AG09319 (cell line): ENCODE measurements at regions not wholly inside any gene's neighbourhood (a gene's known extent, or its start where the extent isn't known, plus 50 kb on each side); places are given as distances from the start of the nearest gene placed in this dataset.
A peak's percentile ranks its signal among the peaks of the same experiment; 100 is the strongest.

Experiments used
- DNase-seq: peaks from one replicate; pipeline ENCODE4 v3.0.0-alpha.2; 2010; ENCODE audit warnings: low read depth; ENCODE audit errors: extremely low read depth
- TF ChIP-seq, protein P1 (sequence below): IDR thresholded peaks from 2 replicates; pipeline ENCODE4 v1.5.1; 2011; ENCODE audit warnings: low read depth, mild to moderate bottlenecking, inconsistent platforms, low read length, moderate library complexity

DNA sequence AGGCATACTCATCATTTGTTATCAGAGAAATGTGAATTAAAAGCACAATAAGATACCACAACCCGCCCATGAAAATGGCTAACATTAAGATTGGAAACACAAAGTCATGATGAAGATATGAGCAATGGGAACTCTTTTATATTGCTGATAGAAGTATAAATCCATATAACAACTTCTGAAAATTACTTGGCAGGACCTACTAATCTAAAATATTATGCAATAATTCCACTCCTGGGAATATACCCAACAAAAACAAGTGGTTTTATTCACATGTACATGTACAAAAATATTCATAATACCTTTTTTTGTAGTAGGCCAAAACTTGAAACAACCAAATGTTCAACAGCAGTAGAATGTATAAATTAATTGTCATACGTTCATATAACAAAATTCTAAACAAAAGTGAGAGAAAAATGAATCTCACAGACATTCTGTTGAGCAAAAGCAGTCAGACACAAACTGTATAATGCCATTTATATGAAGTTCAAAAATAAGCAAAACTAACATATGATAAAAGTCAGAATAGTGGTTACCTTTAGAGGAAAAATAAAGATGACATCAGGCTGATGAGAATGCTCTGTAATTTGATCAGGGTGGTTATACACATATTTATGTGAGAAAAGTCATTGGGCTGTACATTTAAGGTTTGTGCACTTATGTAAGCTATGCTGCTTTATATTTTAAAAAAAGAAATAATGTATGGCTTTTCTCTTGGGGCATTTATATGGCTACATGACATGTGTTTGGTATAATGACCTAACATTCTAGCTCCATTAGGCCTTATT is 309.2 kb upstream of the KITLG start:
- DNase-seq, result peak; percentile 3
- TF ChIP-seq, protein P1, sequence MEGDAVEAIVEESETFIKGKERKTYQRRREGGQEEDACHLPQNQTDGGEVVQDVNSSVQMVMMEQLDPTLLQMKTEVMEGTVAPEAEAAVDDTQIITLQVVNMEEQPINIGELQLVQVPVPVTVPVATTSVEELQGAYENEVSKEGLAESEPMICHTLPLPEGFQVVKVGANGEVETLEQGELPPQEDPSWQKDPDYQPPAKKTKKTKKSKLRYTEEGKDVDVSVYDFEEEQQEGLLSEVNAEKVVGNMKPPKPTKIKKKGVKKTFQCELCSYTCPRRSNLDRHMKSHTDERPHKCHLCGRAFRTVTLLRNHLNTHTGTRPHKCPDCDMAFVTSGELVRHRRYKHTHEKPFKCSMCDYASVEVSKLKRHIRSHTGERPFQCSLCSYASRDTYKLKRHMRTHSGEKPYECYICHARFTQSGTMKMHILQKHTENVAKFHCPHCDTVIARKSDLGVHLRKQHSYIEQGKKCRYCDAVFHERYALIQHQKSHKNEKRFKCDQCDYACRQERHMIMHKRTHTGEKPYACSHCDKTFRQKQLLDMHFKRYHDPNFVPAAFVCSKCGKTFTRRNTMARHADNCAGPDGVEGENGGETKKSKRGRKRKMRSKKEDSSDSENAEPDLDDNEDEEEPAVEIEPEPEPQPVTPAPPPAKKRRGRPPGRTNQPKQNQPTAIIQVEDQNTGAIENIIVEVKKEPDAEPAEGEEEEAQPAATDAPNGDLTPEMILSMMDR, result no peak

DNA sequence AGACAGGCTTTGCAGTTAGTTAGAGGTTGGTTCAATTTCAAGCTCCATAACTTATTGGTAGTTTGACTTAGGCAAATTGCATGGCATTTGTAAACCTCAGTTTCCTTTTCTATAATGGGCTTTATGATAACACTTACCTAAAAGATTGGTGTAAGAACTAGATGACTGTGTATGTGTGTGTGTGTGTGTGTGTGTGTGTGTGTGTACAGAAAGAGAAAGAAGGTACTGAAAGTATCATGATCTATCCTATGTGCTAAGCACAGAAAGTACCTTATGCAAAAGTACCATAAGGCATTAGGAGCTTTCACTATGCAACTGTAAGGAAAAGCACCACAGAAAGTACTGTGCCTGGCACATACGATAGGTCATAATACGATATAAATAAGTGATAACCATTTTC is 304.3 kb upstream of the KITLG start:
- TF ChIP-seq, protein P1, result no peak
- no peak for DNase-seq

DNA sequence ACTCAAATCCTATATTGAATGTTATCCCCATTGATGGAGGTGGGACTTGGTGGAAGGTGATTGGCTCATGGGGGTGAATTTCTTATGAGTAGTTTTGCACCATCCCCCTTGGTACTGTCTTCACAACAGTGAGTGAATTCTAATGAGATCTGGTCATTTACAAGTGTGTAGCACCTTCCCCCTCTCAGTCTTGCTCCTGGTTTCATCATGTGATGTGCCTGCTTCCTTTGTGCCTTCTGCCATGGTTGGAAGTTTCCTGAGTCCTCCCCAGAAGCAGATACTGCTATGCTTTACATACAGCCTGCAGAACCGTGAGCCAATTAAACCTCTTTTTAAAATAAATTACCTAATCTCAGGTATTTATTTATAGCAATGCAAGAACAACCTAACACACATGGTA is 302.4 kb upstream of the KITLG start:
- DNase-seq, result no peak
- TF ChIP-seq, protein P1, result no peak

DNA sequence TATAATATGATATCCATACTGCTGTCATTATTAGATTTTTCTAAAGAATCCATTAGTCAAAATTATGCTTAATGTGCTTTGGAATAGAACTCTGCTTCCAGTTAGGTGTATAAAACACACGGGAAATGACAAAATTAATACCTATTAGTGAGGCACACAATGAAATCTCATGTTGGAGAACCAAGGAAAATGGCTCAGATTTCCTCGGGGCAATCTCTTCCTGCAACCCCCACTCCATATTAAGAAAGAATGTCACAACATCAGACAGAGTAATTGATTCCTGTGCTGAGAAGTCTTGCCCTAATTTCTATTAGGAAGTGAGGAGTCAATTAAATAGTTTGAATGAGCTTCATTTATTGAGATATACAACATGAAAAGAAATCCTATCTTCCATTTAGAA is 299.8 kb upstream of the KITLG start:
- DNase-seq, result no peak
- TF ChIP-seq, protein P1, result no peak

DNA sequence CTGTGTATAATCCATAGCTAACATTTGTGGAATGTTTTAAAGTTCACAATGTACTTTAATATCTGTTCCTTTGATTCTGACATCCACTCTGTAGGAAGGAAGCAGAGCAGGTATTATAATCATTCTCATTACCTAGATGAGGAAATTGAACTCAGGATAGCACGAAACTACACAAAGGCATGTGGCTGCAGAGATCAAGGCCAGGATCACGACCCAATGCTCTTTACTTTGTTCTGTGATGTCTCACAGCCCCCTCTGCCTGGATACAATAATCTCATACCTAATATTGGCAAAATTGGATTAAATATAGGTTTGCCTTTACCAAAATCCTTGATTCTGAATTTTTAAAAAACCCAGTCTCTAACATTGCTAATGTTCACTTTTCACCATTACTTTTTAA is 298.0 kb upstream of the KITLG start:
- DNase-seq, result no peak
- TF ChIP-seq, protein P1, result no peak

DNA sequence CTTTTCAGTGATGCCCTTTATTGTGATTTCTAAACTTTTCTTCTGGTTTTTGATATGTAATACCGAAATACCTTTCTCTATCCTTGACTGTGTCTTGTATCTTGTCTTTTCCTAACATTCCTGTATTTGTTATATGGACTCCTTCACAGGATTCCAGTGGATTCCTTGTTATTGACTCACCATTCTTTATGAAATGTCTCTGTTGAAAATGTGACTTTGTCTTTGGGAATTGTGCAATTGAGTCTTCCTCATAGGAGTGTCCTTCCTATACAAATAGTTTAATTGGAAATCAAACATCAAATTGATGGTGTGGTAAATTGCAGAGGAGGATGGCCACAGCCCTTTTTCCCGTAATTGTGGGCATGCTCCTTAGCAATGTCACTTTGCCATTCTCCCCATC is 296.6 kb upstream of the KITLG start:
- DNase-seq, result no peak
- TF ChIP-seq, protein P1, result no peak

DNA sequence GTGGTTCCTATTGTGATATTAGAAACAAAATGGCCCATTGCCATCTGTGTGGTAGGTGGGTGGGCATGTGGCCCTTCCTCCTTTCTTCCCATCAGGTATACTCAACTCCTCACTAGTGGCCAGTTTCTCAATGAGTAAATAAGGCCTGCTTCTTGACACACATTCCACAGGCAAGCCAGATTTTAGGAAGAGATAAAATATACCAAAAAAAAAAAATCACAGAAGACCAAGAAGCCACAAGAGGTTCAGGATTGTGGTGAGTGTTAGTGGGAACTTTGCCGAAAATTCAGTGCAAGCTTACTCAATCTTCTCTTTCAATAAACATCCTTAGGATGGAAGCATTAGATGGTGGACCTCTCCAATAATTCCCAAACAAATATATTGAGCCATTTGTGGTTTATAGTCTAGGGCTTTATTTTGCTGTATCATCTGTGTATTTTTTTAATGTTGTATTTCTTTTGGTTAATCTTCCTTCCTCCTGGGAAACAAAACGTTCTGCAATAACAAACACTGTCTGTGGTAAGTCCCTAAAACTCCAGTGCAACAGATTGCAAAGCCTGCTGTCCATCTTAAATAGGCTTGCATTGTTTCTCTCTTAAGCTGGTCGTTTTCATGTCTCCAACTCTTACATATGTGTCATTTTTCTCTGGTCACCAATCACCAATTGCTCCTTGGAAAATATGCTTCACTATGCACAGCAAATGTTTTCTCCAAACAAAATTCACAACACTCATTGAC is 289.9 kb upstream of the KITLG start:
- DNase-seq, result peak; percentile 86
- TF ChIP-seq, protein P1, result no peak
